ENCODE measurements at regions not wholly inside any gene's neighbourhood (a gene's known extent, or its start where the extent isn't known, plus 50 kb on each side); places are given as distances from the start of the nearest gene placed in this dataset.

- Histone ChIP-seq H2AFZ (no peak overlapping the region), H3K36me3 (ENCODE audit: low read depth) (no peaks in the 10 kb centered on the region), H3K9me3 (ENCODE audit: insufficient read depth, low read depth) (no peaks in the 10 kb centered on the region), H3F3A (ENCODE audit: insufficient read depth, low read depth) (no peaks in the 10 kb centered on the region), H3K27ac (no peak overlapping the region), H3K9me2 (ENCODE audit: insufficient read depth) (no peaks in the 10 kb centered on the region), H3K27me3 (ENCODE audit: insufficient read depth, low read depth) (0 out of 2 replicates have a peak, but pooled peaks cover 6% of the 10 kb centered on the region), H3K79me2 (ENCODE audit: low read depth) (no peaks in the 10 kb centered on the region), H3K4me2 (no peak overlapping the region), H3K4me3 (no peak overlapping the region), H3K4me1 (replicated peaks; ENCODE audit: insufficient read depth) (no peaks in the 10 kb centered on the region), H4K20me1 (ENCODE audit: insufficient read depth) (no peaks in the 10 kb centered on the region)
- DNase-seq, result no peak
- no peak for TF ChIP-seq CTCF (conservative IDR thresholded peaks at IDR 0.05)
- ChIA-PET CTCF (no interaction called here), POLR2A (ENCODE audit: unreplicated experiment) (no interaction called here)
- BruUV-seq (replicated peaks), result no TSS peak
- intact Hi-C loops (cut with micrococcal nuclease; ENCODE audit: unreplicated experiment), result no loop called here
Measured at GRCh38 chr10:36281831-36282331, 639.8 kb upstream of the FZD8 start.

- no peak overlapping the region for H3K4me2 ChIP-seq
- POLR2A ChIA-PET (ENCODE audit: unreplicated experiment), result no interaction called here
- intact Hi-C loops (cut with micrococcal nuclease; ENCODE audit: unreplicated experiment), result no loop called here
Measured at GRCh38 chr10:36280890-36281499, 638.9 kb upstream of the FZD8 start.

GRCh38 chr10:36280321-36280741 is 638.2 kb upstream of the FZD8 start:
- CTCF ChIA-PET, result no interaction called here
- H3K4me3 ChIP-seq, result no peak overlapping the region
- no peaks in the 10 kb centered on the region for H3F3A ChIP-seq (ENCODE audit: insufficient read depth, low read depth)
- BruUV-seq (replicated peaks), result no TSS peak
- H3K4me1 ChIP-seq (replicated peaks; ENCODE audit: insufficient read depth), result no peaks in the 10 kb centered on the region
- no peaks in the 10 kb centered on the region for H3K9me2 ChIP-seq (ENCODE audit: insufficient read depth)
- 0 out of 2 replicates have a peak, but pooled peaks cover 6% of the 10 kb centered on the region for H3K27me3 ChIP-seq (ENCODE audit: insufficient read depth, low read depth)
- H3K79me2 ChIP-seq (ENCODE audit: low read depth), result no peaks in the 10 kb centered on the region
- H3K36me3 ChIP-seq (ENCODE audit: low read depth), result no peaks in the 10 kb centered on the region
- TF ChIP-seq EZH2 (IDR thresholded peaks at IDR 0.05; ENCODE audit: low read depth), result no peak
- no peak for TF ChIP-seq CTCF (conservative IDR thresholded peaks at IDR 0.05)
- intact Hi-C loops (cut with micrococcal nuclease; ENCODE audit: unreplicated experiment), result no loop called here
- no peak for DNase-seq
- POLR2A ChIA-PET (ENCODE audit: unreplicated experiment), result no interaction called here
- H3K27ac ChIP-seq, result no peak overlapping the region
- no peaks in the 10 kb centered on the region for H3K9me3 ChIP-seq (ENCODE audit: insufficient read depth, low read depth)
- H2AFZ ChIP-seq, result no peak overlapping the region
- H4K20me1 ChIP-seq (ENCODE audit: insufficient read depth), result no peaks in the 10 kb centered on the region
- no peak overlapping the region for H3K4me2 ChIP-seq

More at GRCh38 chr10:36280890-36281499, 638.9 kb upstream of the FZD8 start:
- Histone ChIP-seq H2AFZ (no peak overlapping the region), H3K36me3 (ENCODE audit: low read depth) (no peaks in the 10 kb centered on the region), H3K9me3 (ENCODE audit: insufficient read depth, low read depth) (no peaks in the 10 kb centered on the region), H4K20me1 (ENCODE audit: insufficient read depth) (no peaks in the 10 kb centered on the region), H3K27me3 (ENCODE audit: insufficient read depth, low read depth) (0 out of 2 replicates have a peak, but pooled peaks cover 6% of the 10 kb centered on the region), H3K4me1 (replicated peaks; ENCODE audit: insufficient read depth) (no peaks in the 10 kb centered on the region), H3K27ac (no peak overlapping the region), H3K79me2 (ENCODE audit: low read depth) (no peaks in the 10 kb centered on the region), H3F3A (ENCODE audit: insufficient read depth, low read depth) (no peaks in the 10 kb centered on the region), H3K4me3 (no peak overlapping the region), H3K9me2 (ENCODE audit: insufficient read depth) (no peaks in the 10 kb centered on the region)
- CTCF ChIA-PET, result no interaction called here
- no peak for TF ChIP-seq CTCF (conservative IDR thresholded peaks at IDR 0.05)
- TF ChIP-seq EZH2 (IDR thresholded peaks at IDR 0.05; ENCODE audit: low read depth), result no peak
- no TSS peak for BruUV-seq (replicated peaks)
- no peak for DNase-seq
